Testis (tissue), 2 donors: ENCODE measurements at regions not wholly inside any gene's neighbourhood (a gene's known extent, or its start where the extent isn't known, plus 50 kb on each side); places are given as distances from the start of the nearest gene placed in this dataset.

Source experiments
- CTCF ChIP-seq, 3 experiments: fragments of 450-650 bp in 2 of 3; fragments of 200-600 bp in 1 of 3; sonication (generic) in 1 of 3; IDR thresholded peaks; one replicate each; pipeline ENCODE4 v1.5.1; 2016 to 2019; ENCODE audit warnings: antibody characterized with exemption in 3 of 3, mild to moderate bottlenecking in 2 of 3, moderate library complexity in 1 of 3
- POLR2A ChIP-seq: fragments of 450-650 bp; IDR thresholded peaks from one replicate; pipeline ENCODE4 v1.6.1; 2017; ENCODE audit warnings: antibody characterized with exemption, mild to moderate bottlenecking, moderate library complexity

- TF ChIP-seq CTCF (IDR thresholded peaks at IDR 0.05) (no peak), POLR2A (no peak)
These were observed 131.0 kb upstream of the KLF3 start for GRCh38 chr4:38532908-38533499.
